GM19455 (cell line): ENCODE measurements at regions not wholly inside any gene's neighbourhood (a gene's known extent, or its start where the extent isn't known, plus 50 kb on each side); places are given as distances from the start of the nearest gene placed in this dataset.
"Not testable (repeated sequence)": the region's sequence is repeated elsewhere in the genome, so short reads cannot be mapped to it uniquely, and the experiment has no call there.

Source experiments
- ATAC-seq: cut with Tn5 transposase; IDR thresholded peaks from one replicate; pipeline ENCODE4 v1.9.1; 2021; ENCODE audit not compliant: unreplicated experiment

DNA sequence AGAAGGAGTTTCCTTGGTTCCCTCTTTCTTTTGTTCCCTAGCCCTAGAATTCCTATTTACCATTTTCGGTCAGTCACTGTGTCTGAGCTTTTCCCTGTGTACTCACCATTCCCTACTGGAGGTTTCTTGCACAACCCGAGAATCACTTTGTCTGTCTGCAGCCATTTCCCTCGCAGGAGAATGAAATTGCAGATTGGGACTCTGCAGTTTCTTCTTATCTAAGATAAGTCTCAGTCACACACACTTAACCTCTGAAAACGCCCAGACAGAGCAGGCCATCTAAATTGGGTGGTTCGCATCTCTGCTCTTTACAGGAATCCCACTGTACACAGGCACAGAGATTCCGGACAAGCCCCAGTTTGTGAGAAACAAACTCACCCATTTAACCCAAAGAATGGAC is 58.6 kb upstream of the CNTNAP2 start:
- no peak for ATAC-seq

DNA sequence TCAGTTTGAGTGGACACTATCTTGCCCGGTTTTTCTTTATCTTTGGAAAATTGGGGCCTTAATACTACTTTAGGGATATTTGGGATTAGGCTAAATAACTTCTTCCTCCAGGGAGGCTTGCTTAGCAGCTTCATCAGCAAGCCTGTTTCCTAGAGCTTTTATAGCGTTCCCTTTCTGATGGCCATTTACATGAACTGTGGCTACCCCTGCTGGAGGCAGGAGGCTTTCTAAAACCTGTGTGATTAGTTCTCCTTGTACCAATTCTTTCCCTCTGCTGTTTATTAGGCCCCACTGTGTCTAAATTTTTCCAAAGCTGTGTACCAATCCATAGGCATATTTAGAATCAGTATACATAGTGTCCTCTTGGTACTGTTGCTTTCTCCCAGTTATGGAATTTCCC is 61.7 kb upstream of the CNTNAP2 start:
- ATAC-seq: no peak

DNA sequence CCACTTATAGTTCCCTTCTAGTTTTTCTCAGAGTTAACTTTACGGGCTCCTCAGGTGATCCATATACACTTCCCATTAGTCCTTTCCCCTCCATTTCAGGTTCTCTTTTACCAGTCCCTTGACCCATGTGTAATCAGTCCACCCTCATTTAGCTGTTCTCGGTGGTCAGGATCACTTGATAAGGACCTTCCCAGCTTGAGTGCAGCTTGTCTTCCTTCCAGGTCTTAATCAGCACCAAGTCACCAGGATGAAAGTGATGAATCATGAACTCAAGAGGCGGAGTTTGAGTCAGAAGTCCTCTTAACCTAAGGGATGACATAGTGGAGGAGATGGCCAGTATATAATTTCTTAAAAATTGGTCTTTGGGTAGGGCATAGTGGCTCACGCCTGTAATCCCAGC is 63.1 kb upstream of the CNTNAP2 start:
- ATAC-seq: no peak

DNA sequence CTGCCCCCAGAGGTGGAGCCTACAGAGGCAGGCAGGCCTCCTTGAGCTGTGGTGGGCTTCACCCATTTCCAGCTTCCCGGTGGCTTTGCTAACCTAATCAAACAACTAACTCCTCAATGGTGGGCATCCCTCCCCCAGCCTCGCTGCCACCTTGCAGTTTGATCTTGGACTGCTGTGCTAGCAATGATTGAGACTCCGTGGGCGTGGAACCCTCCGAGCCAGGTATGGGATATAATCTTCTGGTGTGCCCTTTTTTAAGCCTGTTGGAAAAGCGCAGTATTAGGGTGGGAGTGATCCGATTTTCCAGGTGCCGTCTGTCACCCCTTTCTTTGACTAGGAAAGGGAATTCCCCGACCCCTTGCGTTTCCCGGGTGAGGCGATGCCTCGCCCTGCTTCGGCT is 73.3 kb upstream of the CNTNAP2 start:
- ATAC-seq: not testable (repeated sequence)

DNA sequence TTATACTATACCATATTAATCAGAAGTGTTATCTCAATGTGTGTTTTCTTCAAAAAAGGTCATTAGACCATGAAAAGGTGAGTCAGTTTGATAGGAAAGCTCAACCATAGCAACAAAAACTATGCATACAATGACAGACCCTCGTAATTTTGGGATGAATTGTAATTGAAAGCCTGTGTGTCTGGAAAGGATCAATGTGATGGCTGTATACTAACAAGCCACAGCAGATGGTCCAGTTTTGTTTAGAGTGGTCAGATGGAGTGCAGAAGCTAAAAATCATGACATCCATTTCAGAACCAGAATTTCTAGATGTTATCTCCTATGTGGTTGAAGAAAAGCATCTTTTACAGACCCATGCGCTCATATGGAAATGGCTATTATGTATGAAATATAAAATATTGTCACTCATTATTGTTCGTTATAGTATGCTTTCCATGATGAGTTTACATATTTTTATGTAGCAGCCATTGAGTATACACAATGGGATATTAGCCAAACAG is 88.3 kb upstream of the CNTNAP2 start:
- ATAC-seq: no peak

DNA sequence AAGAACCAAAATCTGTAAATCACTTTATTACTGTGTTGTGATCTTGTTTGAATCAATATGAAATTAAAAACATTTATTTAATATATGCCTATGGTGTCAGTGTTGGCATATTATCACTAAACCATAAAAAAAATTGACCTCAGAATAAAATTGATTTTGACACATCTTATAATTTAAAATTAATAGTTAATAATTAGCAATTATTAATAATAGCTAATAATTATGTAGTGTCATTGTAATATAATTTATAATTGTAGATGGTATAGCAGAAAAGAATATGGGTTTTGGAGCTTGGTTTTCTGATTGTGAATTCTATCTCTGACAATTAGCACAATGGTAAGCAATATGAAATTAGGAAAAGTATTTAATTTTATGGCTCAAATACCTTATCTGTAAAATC is 89.4 kb upstream of the CNTNAP2 start:
- no peak for ATAC-seq

DNA sequence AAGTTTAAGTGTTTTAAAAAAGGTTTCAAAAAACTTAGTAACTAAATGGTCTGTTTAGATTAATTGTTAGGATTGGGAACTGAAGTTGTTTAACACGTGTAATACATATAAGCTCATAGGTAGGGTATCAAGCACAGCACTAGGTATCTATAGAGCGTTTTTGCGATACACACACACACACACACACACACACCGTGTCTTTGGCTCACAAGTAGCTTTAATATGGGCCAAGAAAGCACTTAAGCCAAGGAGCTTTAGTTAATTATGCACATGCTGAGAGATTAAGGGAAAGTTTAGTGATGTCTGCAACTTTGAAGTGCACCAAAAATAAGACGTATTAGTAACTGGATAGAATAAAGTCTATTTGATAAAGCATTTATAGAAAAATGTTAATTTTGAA is 93.8 kb upstream of the CNTNAP2 start:
- ATAC-seq: no peak

DNA sequence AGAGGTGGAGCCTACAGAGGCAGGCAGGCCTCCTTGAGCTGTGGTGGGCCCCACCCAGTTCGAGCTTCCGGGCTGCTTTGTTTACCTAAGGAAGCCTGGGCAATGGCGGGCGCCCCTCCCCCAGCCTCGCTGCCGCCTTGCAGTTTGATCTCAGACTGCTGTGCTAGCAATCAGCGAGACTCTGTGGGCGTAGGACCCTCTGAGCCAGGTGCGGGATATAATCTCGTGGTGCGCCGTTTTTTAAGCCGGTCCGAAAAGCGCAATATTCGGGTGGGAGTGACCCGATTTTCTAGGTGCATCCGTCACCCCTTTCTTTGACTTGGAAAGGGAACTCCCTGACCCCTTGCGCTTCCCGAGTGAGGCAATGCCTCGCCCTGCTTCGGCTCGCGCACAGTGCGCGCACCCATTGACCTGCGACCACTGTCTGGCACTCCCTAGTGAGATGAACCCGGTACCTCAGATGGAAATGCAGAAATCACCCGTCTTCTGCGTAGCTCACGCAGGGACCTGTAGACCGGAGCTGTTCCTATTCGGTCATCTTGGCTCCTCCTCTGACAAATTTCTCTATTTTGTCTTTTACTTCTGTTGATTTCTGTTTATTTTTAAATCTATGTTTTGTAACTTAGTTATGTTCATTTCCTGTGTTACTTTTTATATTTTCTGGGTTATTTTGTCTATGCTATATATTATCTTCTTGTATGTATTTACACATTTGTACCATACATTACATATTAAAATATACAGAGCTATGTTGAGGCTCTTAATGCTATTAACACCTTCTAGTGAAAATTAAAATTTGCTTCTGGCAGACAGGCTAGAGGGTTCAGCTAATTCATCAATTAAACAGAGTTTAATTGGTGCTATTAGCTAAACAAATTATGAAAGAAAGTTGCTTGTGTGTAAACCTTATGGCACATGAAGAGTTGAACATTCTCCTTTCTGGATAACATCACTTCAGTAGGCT is 97.3 kb upstream of the CNTNAP2 start:
- ATAC-seq: not testable (repeated sequence)

DNA sequence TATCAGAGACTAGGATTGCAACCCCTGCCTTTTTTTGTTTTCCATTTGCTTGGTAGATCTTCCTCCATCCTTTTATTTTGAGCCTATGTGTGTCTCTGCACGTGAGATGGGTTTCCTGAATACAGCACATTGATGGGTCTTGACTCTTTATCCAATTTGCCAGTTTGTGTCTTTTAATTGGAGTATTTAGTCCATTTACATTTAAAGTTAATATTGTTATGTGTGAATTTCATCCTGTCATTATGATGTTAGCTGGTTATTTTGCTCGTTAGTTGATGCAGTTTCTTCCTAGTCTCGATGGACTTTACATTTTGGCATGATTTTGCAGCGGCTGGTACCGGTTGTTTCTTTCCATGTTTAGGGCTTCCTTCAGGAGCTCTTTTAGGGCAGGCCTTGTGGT is 99.2 kb upstream of the CNTNAP2 start:
- ATAC-seq: not testable (repeated sequence)

DNA sequence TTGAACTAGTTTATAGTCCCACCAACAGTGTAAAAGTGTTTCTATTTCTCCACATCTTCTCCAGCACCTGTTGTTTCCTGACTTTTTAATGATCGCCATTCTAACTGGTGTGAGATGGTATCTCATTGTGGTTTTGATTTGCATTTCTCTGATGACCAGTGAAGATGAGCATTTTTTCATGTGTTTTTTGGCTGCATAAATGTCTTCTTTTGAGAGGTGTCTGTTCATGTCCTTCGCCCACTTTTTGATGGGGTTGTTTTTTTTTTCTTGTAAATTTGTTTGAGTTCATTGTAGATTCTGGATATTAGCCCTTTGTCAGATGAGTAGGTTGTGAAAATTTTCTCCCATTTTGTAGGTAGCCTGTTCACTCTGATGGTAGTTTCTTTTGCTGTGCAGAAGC is 102.4 kb upstream of the CNTNAP2 start:
- ATAC-seq: not testable (repeated sequence)

DNA sequence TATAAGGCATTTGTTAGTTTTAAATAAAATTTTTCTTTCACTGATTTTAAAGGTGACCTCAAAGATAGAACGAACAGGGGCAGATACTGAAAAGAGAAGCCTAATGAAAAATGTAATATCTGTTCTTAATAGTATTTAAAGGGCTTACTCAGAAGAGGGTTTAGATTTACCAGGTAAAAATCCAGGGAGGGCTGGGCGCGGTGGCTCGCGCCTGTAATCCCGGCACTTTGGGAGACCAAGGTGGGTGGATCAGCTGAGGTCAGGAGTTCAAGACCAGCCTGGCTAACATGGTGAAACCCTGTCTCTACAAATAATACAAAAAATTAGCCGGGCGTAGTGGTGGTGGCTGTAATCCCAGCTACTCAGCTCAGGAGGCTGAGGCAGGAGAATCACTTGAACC is 108.3 kb upstream of the CNTNAP2 start:
- ATAC-seq: no peak

DNA sequence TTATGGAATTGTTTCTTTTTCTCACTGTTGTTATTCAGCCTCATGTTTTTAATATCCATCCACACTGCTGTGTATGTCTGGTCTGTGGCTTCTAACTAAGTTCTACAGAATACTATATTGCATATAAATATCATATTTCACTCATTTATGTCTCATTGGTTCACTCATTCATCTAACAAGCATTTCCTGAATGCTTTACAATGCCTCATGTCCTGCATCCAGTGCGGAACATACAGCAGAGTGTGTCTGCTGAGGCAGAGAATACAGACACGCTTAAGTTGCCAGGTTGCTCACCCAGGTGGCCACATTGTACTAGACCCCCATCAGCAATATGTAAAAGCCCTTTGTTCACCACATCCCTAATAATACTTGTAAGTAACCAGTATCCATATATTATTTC is 111.8 kb upstream of the CNTNAP2 start:
- no peak for ATAC-seq

DNA sequence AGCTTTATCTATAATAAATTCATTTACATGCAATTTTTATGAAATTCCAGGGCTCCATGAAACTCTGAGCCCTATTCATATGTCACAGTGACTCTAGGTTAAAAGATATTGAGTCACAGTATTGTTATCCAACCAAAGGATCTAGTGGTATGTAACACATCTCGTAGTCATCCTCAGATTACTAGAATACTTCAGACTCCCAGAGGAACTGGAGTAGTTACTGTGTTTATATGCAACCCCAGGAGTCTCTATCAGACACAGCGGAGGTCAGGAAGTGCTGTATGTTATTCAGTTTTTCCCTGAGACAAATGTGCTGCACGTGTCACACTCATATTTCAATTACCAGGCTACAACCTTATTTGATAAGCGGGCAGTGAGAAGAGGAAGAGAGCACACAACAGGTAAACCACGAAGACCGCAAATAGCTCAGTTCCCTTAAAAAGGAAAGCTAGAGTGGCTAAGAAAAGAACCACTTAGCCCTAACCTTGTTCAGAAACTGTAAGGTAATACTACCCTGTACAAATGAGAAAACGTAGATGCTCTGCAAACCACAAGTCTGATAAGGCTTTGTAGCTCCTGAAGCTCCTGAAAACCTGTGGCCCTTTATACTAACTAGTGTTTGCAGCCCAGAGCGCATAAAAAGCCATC is 114.0 kb upstream of the CNTNAP2 start:
- no peak for ATAC-seq

DNA sequence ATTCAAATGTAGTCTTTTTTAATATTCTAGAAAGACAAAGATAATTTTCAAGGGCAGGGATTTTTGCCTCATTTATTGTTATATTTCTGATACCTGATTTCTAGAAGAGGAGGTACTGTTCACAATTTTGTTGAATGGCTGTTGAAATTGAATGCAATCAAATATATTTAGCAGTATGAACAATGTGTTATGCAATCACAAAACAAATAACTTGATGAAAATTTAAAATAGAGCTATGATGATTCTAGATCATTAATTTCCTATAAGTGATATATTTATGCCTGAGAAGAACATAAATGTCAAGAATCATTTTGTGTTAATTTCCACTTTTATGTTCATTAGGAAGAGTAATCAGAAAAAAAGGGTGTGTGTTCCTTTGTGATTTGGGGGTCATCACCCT is 114.6 kb upstream of the CNTNAP2 start:
- no peak for ATAC-seq

DNA sequence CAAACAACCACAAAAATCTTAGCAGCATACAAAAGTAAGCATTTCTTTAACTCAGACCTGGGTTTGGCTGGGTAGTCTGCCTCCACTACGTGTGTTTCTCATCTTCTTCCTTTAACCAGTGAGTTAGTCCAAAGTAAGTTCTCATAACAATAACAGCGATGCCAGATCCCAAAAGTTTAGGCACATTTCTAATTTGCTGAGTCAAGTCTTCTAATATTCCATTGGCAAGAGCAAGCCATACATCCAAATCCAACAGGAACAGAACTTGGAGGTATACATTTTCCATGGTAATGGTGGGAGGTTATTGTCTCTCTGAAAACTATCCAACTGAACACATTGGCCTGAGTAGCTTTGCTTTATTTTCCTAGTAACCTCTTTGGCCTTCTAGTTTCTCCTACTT is 115.7 kb upstream of the CNTNAP2 start:
- no peak for ATAC-seq

DNA sequence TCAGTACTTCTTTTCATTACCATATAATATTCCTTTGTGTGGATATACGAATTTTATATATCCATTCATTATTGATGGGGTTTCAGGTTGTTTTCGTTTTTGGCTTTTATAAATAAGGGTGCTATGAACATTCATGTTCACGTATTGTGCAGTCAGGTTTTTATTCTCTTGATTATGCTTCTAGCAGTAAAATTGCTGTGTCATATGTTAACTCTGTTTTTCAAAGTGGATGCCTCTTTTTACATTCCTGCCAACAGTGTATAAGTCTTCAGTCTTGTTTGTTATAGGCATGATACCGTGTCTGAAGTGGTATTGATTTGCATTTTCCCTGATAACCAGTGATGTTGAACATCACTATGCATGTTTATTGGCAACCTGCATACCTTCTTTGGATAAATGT is 127.1 kb upstream of the CNTNAP2 start:
- no peak for ATAC-seq

DNA sequence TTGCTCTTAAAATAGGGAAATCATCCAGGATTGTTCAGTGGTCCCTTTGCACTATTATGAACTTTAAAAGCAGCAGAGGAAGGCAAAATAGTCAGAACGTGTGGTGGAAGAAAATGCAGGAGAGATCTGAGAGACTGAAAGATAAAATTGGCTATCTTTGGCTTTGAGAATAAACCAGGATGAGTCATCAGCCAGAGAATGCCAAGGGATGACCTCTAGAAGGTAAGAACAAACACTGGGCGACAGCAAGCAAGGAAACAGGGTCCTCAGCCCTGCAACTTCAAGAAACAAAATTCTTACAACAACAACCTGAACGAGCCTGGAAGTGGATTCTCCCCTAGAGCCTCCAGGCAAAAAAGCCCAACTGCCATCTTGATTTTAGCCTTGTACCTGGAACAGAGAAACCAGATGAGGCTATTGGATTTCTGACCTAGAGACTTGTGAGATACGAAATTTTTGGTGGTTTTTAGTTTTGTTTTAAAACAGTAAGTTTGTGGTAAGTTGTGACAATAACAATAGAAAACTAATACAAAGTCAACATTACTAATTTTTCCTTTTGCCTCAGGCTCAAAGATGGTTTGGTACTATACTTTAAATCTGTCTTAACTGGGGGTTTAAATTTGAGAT is 130.2 kb upstream of the CNTNAP2 start:
- ATAC-seq: no peak

DNA sequence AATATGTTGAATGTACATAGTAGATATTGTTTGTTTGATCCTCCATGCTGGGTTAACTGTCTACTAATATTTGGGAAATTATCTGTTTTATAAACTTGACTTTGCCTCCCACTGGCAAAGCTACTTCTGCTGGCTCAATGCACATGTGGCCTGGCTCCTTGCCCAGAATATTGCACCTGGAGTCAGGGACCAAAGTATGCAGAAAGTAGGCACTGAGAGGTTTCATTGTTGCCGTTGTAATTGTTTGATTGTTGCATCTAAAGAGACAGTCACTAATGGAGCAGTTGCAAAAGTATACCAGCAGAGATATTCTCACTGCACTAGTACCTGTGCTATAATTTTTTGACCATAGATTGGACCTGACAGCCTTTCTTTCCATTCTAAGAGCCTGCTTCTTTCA is 137.8 kb upstream of the CNTNAP2 start:
- ATAC-seq: no peak

DNA sequence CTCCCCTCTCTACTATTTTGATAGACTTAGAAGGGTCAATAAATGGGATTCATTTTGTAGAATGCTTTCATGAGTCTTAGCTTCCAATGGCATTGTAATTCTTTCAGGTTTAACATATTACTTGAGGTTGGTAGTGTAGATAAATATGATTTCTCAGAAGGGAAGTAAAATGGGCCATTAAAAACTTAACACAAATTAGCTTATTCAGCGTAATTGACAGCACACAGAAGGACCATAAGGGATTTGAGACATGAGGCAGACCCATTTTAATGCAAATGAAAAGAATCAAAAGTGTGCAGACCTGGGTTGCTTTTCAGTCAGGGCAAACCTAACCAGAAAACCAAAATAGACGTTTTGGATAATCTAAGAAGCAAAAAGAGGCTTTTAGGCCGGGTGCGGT is 156.6 kb upstream of the CNTNAP2 start:
- no peak for ATAC-seq

DNA sequence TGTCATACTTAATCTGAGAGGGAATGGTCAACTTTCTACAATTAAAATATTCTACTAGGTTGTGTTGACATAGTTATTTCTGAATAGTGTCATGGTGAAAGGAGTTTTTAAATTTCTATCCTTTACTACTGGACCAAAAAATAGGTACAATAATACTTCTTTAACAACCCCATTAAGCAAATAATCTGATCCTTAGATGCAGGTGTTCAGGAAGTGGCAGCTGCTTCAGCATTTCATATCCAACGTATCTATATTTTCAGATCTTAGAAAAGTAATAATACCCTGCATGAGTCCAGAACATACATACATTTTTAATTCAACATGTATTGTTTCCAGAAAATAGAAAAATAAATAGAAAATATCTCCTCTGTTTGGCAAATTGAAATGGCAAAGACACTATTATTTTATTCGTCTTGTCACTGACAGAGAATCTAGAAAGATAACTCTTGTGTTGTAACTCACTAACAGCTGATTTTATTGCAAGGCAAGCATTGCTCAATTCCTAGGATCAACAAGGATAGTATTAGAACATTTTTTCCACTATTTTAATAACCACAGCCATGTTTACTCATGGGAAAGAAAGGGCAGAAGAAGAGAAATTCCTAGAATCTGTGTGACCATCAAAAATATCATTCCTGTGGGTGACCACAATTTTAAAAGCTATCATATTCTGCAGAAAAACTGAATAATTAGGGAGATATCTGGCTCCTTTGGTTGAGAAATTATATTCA is 159.3 kb upstream of the CNTNAP2 start:
- no peak for ATAC-seq

DNA sequence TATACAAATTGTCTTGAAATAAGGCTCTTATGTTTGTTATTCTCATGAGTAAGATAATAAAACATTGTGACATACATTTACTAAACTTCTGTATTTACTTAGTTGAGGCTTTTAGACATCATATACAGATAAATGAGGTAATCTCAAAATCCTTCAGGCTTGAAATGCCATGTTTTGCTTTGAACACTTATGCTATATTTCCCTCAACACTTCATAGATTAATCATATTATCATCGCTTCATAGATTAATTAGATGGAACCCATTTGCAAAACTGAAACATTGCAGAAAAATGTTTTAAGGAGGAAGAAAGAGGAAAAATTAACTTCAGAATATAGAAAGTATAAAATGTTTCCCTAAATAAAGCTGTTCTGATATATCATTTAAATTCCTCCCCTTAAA is 165.0 kb upstream of the CNTNAP2 start:
- no peak for ATAC-seq
